SK-N-SH (cell line): ENCODE measurements at regions not wholly inside any gene's neighbourhood (a gene's known extent, or its start where the extent isn't known, plus 50 kb on each side); places are given as distances from the start of the nearest gene placed in this dataset.
"Not testable (repeated sequence)": the region's sequence is repeated elsewhere in the genome, so short reads cannot be mapped to it uniquely, and the experiment has no call there.

ENCODE experiments used
- CTCF ChIA-PET: fragments of 300-600, 350-600 bp; formaldehyde crosslinking; extraction: SDS; loops from one replicate; lab custom pipeline; 2021; lab: Yijun Ruan, JAX
- POLR2A ChIA-PET: fragments of 350-600 bp; sonication (Branson Sonifier 250); formaldehyde crosslinking; extraction: SDS; loops from one replicate; lab custom pipeline; 2020; ENCODE audit warnings: antibody characterized with exemption, inconsistent platforms; lab: Yijun Ruan, JAX
- DNase-seq: peaks from one replicate; pipeline ENCODE4 v3.0.0; 2012
- H2AFZ ChIP-seq: fragments of 200-600 bp; sonication (generic); 2 replicates; pipeline ENCODE4 v1.8.1; 2016; ENCODE audit warnings: antibody characterized with exemption, mild to moderate bottlenecking, low read depth
- H3F3A ChIP-seq: fragments of 200-600 bp; sonication (generic); replicated peaks from 2 replicates; pipeline ENCODE3; 2016; ENCODE audit warnings: antibody characterized with exemption, mild to moderate bottlenecking; ENCODE audit not compliant: insufficient read depth
- H3K27ac ChIP-seq, 2 experiments: fragments of 200-500 bp in 1 of 2; fragments of 200-600 bp in 1 of 2; sonication (Bioruptor generic) in 1 of 2; sonication (generic), shearing (Covaris generic) in 1 of 2; 2 replicates each; pipeline versions ENCODE4 v1.5.1 to v1.6.1; 2014 to 2016; ENCODE audit warnings: low read depth in 2 of 2, inconsistent platforms in 1 of 2, low read length in 1 of 2, mild to moderate bottlenecking in 1 of 2, mixed read lengths in 1 of 2
- H3K27me3 ChIP-seq: fragments of 200-600 bp; sonication (generic), shearing (Covaris generic); 2 replicates; pipeline ENCODE4 v1.6.1; 2016; ENCODE audit warnings: mixed run types; ENCODE audit not compliant: insufficient read depth
- H3K36me3 ChIP-seq, 2 experiments: fragments of 200-500 bp in 1 of 2; fragments of 200-600 bp in 1 of 2; sonication (Bioruptor generic) in 1 of 2; sonication (generic) in 1 of 2; replicated peaks in 1 of 2; 2 replicates each; pipeline versions ENCODE3 to v1.5.1; 2014 to 2016; ENCODE audit warnings: low read length in 1 of 2, mild to moderate bottlenecking in 1 of 2; ENCODE audit not compliant: insufficient read depth in 2 of 2, control insufficient read depth in 1 of 2
- H3K4me1 ChIP-seq, 2 experiments: fragments of 200-500 bp in 1 of 2; fragments of 200-600 bp in 1 of 2; sonication (Bioruptor generic) in 1 of 2; sonication (generic), shearing (Covaris generic) in 1 of 2; 2 replicates each; pipeline versions ENCODE4 v1.5.1 to v1.6.1; 2014 to 2016; ENCODE audit warnings: low read depth in 1 of 2, low read length in 1 of 2, mixed run types in 1 of 2; ENCODE audit not compliant: insufficient read depth in 2 of 2, control insufficient read depth in 1 of 2
- H3K4me2 ChIP-seq: fragments of 200-600 bp; sonication (generic), shearing (Covaris generic); 2 replicates; pipeline ENCODE4 v1.6.1; 2017; ENCODE audit warnings: mixed run types
- H3K4me3 ChIP-seq, 2 experiments: fragments of 200-500 bp in 1 of 2; fragments of 200-600 bp in 1 of 2; sonication (Bioruptor generic) in 1 of 2; sonication (generic), shearing (Covaris generic) in 1 of 2; 2 replicates each; pipeline versions ENCODE4 v1.5.1 to v1.8.1; 2014 to 2016; ENCODE audit warnings: low read depth in 2 of 2, inconsistent platforms in 1 of 2, low read length in 1 of 2, mild to moderate bottlenecking in 1 of 2, mixed read lengths in 1 of 2, moderate library complexity in 1 of 2
- H3K79me2 ChIP-seq: fragments of 200-600 bp; sonication (generic); 2 replicates; pipeline ENCODE4 v1.8.1; 2017; ENCODE audit warnings: mild to moderate bottlenecking; ENCODE audit not compliant: insufficient read depth
- H3K9ac ChIP-seq: fragments of 200-600 bp; sonication (generic); 2 replicates; pipeline ENCODE4 v1.6.1; 2017; ENCODE audit warnings: mixed run types
- H3K9me2 ChIP-seq: fragments of 200-600 bp; sonication (generic); 2 replicates; pipeline ENCODE4 v1.6.1; 2017; ENCODE audit warnings: mixed run types
- H3K9me3 ChIP-seq: fragments of 200-600 bp; sonication (generic); 2 replicates; pipeline ENCODE4 v1.6.1; 2017; ENCODE audit warnings: mixed run types, mild to moderate bottlenecking, moderate library complexity
- H4K20me1 ChIP-seq: fragments of 200-600 bp; sonication (generic); 2 replicates; pipeline ENCODE4 v1.6.1; 2017; ENCODE audit warnings: mild to moderate bottlenecking, mixed run types; ENCODE audit not compliant: insufficient read depth
- CTCF ChIP-seq: fragments of 200-600 bp; sonication (generic); IDR thresholded peaks from 2 replicates; pipeline ENCODE4 v1.6.1; 2017; ENCODE audit warnings: antibody characterized with exemption, mild to moderate bottlenecking, moderate library complexity
- FOSL2 ChIP-seq: IDR thresholded peaks from 2 replicates; pipeline ENCODE4 v1.4.0; 2012; ENCODE audit warnings: low read depth, mild to moderate bottlenecking, moderate library complexity, borderline replicate concordance
- GABPA ChIP-seq: IDR thresholded peaks from 2 replicates; pipeline ENCODE4 v1.4.0; 2012; ENCODE audit warnings: low read depth, mild to moderate bottlenecking
- GATA2 ChIP-seq: sonication (generic); formaldehyde crosslinking; IDR thresholded peaks from 2 replicates; pipeline ENCODE4 v1.5.0; 2020; ENCODE audit warnings: mild to moderate bottlenecking, missing genetic modification reagents
- JUND ChIP-seq: IDR thresholded peaks from 2 replicates; pipeline ENCODE4 v1.4.0; 2012
- MXI1 ChIP-seq: IDR thresholded peaks from 2 replicates; pipeline ENCODE4 v1.6.1; 2012; ENCODE audit warnings: mild to moderate bottlenecking, low read depth, low read length, improper control_type of control experiment
- NFIC ChIP-seq: IDR thresholded peaks from 2 replicates; pipeline ENCODE4 v1.4.0; 2012; ENCODE audit warnings: borderline replicate concordance
- RAD21 ChIP-seq: IDR thresholded peaks from 2 replicates; pipeline ENCODE4 v1.6.1; 2012; ENCODE audit warnings: mild to moderate bottlenecking, low read length
- RCOR1 ChIP-seq: fragments of 150-350 bp; IDR thresholded peaks from 2 replicates; pipeline ENCODE4 v1.6.1; 2017; ENCODE audit warnings: antibody characterized with exemption, low read length
- REST ChIP-seq: IDR thresholded peaks from 2 replicates; pipeline ENCODE4 v1.6.1; 2012; ENCODE audit warnings: mild to moderate bottlenecking, low read depth, low read length, moderate library complexity
- SMC3 ChIP-seq: IDR thresholded peaks from 2 replicates; pipeline ENCODE4 v1.6.1; 2012; ENCODE audit warnings: low read depth, low read length, improper control_type of control experiment
- TEAD4 ChIP-seq: IDR thresholded peaks from 2 replicates; pipeline ENCODE4 v1.4.0; 2012; ENCODE audit warnings: mild to moderate bottlenecking, borderline replicate concordance; ENCODE audit not compliant: insufficient read depth
- USF1 ChIP-seq: IDR thresholded peaks from 2 replicates; pipeline ENCODE4 v1.4.0; 2012; ENCODE audit warnings: low read depth, borderline replicate concordance
- YY1 ChIP-seq: IDR thresholded peaks from 2 replicates; pipeline ENCODE4 v1.4.0; 2012; ENCODE audit warnings: low read depth, mild to moderate bottlenecking
- WGBS: methylation state at CpG from one replicate; pipeline ENCODE4 v1.1.6; 2017; ENCODE audit warnings: low lambda C conversion rate; 5-methylcytosine and 5-hydroxymethylcytosine counted together

- Histone ChIP-seq H3K9me2 (no peaks in the 10 kb centered on the region), H4K20me1 (no peaks in the 10 kb centered on the region), H3K27ac (no peak overlapping the region), H3K27me3 (peaks cover 15% of the 10 kb centered on the region; the same call in 1 of the 2 replicates), H3K4me1 (peaks cover 0 to 2% of the 10 kb centered on the region in 2 experiments; a peak in 1 of 4 replicates), H2AFZ (no peak overlapping the region), H3K36me3 (no peaks in the 10 kb centered on the region), H3K9ac (no peak overlapping the region), H3K9me3 (no peaks in the 10 kb centered on the region), H3F3A (no peaks in the 10 kb centered on the region), H3K79me2 (no peaks in the 10 kb centered on the region), H3K4me3 (no peak overlapping the region), H3K4me2 (no peak overlapping the region)
- no peak for DNase-seq
- 58% methylated on average over 10 of the region's 10 CpGs for WGBS
- ChIA-PET POLR2A (interaction anchor here (0.6 kb wide), 1 partner anchor 50 kb away, joined by 3 read pairs; no protein-coding TSS in a partner anchor), CTCF (interaction anchor here (1.1 to 13.5 kb wide), 9 partner anchors 10 to 224 kb away, joined by 3 to 174 read pairs (median 5); no protein-coding TSS in a partner anchor)
- TF ChIP-seq CTCF, result no peak
- no peak for TF ChIP-seq YY1
- no peak for TF ChIP-seq GATA2 (CRISPR knock-in tag)
- TF ChIP-seq NFIC, result no peak
- no peak for TF ChIP-seq USF1
- TF ChIP-seq TEAD4, result no peak
- TF ChIP-seq FOSL2, result no peak
- no peak for TF ChIP-seq RCOR1
- TF ChIP-seq REST, result no peak
- TF ChIP-seq RAD21, result no peak
- TF ChIP-seq GABPA, result no peak
- no peak for TF ChIP-seq MXI1
- TF ChIP-seq SMC3, result no peak
- TF ChIP-seq JUND, result no peak
Measured at GRCh38 chr7:142488036-142488633, 230.3 kb upstream of the PRSS58 start.

GRCh38 chr7:142487565-142487964 lies 229.7 kb upstream of the PRSS58 start:
- ChIA-PET CTCF (interaction anchor here (0.9 to 13.5 kb wide), 13 partner anchors 9 to 728 kb away, joined by 3 to 174 read pairs (median 5); no protein-coding TSS in a partner anchor), POLR2A (interaction anchor here (0.6 kb wide), 1 partner anchor 51 kb away, joined by 3 read pairs; no protein-coding TSS in a partner anchor)
- not testable (repeated sequence) for H3K9me3 ChIP-seq, H3K27ac ChIP-seq, H3K9me2 ChIP-seq, H2AFZ ChIP-seq, H4K20me1 ChIP-seq, H3K79me2 ChIP-seq, H3F3A ChIP-seq, H3K9ac ChIP-seq, DNase-seq, H3K4me2 ChIP-seq, H3K4me1 ChIP-seq, H3K4me3 ChIP-seq, H3K36me3 ChIP-seq
- 28% methylated on average over 4 of the region's 4 CpGs for WGBS
- H3K27me3 ChIP-seq, result peaks cover 14% of the 10 kb centered on the region; the same call in 1 of the 2 replicates
